Transverse colon (tissue), 4 donors: ENCODE measurements at regions not wholly inside any gene's neighbourhood (a gene's known extent, or its start where the extent isn't known, plus 50 kb on each side); places are given as distances from the start of the nearest gene placed in this dataset.

ENCODE experiments used
- DNase-seq: peaks from one replicate; pipeline ENCODE4 v3.0.0-alpha.2; 2019
- H3K27ac ChIP-seq, 4 donors: fragments of 200-600 bp; sonication (generic); 2 replicates each; pipeline ENCODE4 v1.5.1; 2016 to 2018; ENCODE audit warnings: inconsistent platforms in 4 of 4
- H3K27me3 ChIP-seq: fragments of 200-600 bp; sonication (generic); 2 replicates; pipeline ENCODE4 v1.5.1; 2017; ENCODE audit warnings: inconsistent platforms
- H3K36me3 ChIP-seq, 4 donors: fragments of 200-600 bp; sonication (generic); 2 replicates each; pipeline ENCODE4 v1.5.1; 2017 to 2019; ENCODE audit warnings: inconsistent platforms in 4 of 4
- H3K4me1 ChIP-seq, 4 donors: fragments of 200-600 bp; sonication (generic); 2 replicates each; pipeline ENCODE4 v1.5.1; 2017 to 2020; ENCODE audit warnings: inconsistent platforms in 4 of 4
- H3K4me3 ChIP-seq, 4 donors: fragments of 200-600 bp; sonication (generic); 1 replicate in 1 of 4; 2 replicates in 3 of 4; pipeline versions ENCODE4 v1.5.1 to v1.6.1; 2017 to 2019; ENCODE audit warnings: inconsistent platforms in 4 of 4
- H3K9me3 ChIP-seq, 2 donors: fragments of 200-600 bp; sonication (generic); 2 replicates each; pipeline ENCODE4 v1.5.1; 2017 to 2019; ENCODE audit warnings: inconsistent platforms in 2 of 2
- EP300 ChIP-seq: sonication (generic); formaldehyde crosslinking; IDR thresholded peaks from one replicate; pipeline ENCODE4 v1.6.1; 2017; ENCODE audit warnings: antibody characterized with exemption, low read depth
- POLR2A ChIP-seq: fragments of 450-650 bp; IDR thresholded peaks from one replicate; pipeline ENCODE4 v1.6.1; 2016; ENCODE audit warnings: antibody characterized with exemption, mild to moderate bottlenecking, moderate library complexity
- POLR2AphosphoS5 ChIP-seq, 3 donors: sonication (generic); formaldehyde crosslinking; IDR thresholded peaks; one replicate each; pipeline ENCODE4 v1.6.1; 2016; ENCODE audit warnings: antibody characterized with exemption in 3 of 3
- WGBS, 2 donors: methylation state at CpG; one replicate each; pipeline ENCODE4 v1.1.5; 2018; ENCODE audit warnings: low coverage in 1 of 2; 5-methylcytosine and 5-hydroxymethylcytosine counted together
- in situ Hi-C, 4 donors: fragments of 200-750 bp; cut with MboI; loops; one replicate each; pipeline versions ENCODE4 v1.15.0 to v1.15.1; 2017; ENCODE audit warnings: low sequenced_read_pairs in 3 of 4, low pct_ligation_motif_present in 1 of 4, low pct_unique_long_range_greater_than_20kb in 1 of 4
- intact Hi-C: fragments of 100-400 bp; cut with DNase I; formaldehyde crosslinking; loops from one replicate; pipeline ENCODE4 v1.15.1; 2023; ENCODE audit warnings: low total_unique reads
- TF ChIP-seq, protein P1 (sequence below), 5 experiments: fragments of 200-600 bp in 3 of 5; fragments of 450-650 bp in 2 of 5; sonication (generic) in 3 of 5; IDR thresholded peaks; 1 replicate in 2 of 5; 2 replicates in 3 of 5; pipeline ENCODE4 v1.5.1; 2016 to 2017; ENCODE audit warnings: antibody characterized with exemption in 5 of 5, inconsistent platforms in 3 of 5, mild to moderate bottlenecking in 2 of 5, moderate library complexity in 1 of 5

DNA sequence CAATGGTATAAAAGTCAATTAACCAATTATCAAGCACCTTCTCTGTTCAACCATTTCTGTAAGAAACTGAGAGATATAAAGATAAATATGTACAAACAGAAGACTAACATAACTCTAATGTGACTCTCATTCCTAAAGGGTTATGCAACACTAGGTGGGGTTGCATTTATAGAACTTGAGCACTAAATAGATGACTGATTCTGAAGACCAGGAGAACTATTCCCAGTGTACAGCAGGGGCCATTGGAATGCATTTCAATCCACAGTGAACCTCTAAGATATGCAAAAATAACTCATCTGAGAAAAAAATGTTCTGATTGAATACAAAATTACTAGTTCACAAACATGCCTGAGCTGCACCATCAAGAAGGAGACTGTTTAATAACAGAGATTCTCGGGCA, 341.2 kb upstream of the STEAP1 start:
- no peaks in the 10 kb centered on the region for H3K9me3 ChIP-seq
- H3K4me3 ChIP-seq = no peak overlapping the region
- no peaks in the 10 kb centered on the region for H3K36me3 ChIP-seq
- WGBS, 2 donors = 79 to 80% methylated on average over 1 of the region's 1 CpG
- no peaks in the 10 kb centered on the region for H3K4me1 ChIP-seq
- DNase-seq = no peak
- no peaks in the 10 kb centered on the region for H3K27me3 ChIP-seq
- in situ Hi-C loops (no loop called here), intact Hi-C loops (no loop called here)
- no peak overlapping the region for H3K27ac ChIP-seq
- TF ChIP-seq POLR2A (no peak), EP300 (no peak), POLR2AphosphoS5 (IDR thresholded peaks at IDR 0.05) (no peak)
- TF ChIP-seq, protein P1, sequence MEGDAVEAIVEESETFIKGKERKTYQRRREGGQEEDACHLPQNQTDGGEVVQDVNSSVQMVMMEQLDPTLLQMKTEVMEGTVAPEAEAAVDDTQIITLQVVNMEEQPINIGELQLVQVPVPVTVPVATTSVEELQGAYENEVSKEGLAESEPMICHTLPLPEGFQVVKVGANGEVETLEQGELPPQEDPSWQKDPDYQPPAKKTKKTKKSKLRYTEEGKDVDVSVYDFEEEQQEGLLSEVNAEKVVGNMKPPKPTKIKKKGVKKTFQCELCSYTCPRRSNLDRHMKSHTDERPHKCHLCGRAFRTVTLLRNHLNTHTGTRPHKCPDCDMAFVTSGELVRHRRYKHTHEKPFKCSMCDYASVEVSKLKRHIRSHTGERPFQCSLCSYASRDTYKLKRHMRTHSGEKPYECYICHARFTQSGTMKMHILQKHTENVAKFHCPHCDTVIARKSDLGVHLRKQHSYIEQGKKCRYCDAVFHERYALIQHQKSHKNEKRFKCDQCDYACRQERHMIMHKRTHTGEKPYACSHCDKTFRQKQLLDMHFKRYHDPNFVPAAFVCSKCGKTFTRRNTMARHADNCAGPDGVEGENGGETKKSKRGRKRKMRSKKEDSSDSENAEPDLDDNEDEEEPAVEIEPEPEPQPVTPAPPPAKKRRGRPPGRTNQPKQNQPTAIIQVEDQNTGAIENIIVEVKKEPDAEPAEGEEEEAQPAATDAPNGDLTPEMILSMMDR (IDR thresholded peaks at IDR 0.05) = no peak

DNA sequence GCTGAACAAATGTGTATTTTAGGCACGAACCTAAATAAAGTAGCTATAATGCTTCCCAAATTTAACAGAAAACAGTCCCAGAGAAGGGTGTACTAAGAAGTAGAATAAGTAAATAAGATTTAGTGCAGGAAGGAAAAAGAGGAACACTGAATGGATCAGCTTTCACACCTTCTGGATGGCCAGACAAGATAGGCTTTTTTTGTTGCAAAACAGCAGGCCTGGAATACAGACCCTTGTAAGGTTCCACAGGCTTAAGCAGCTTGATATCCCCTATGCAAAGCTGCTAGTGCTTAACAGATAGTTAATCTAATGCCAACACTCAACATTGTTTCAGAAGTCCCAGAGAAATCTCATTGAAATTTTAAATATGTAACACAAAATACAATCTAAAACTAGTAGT, 328.1 kb upstream of the STEAP1 start:
- no peaks in the 10 kb centered on the region for H3K27me3 ChIP-seq
- WGBS, 2 donors = 33 to 68% methylated on average over 1 of the region's 1 CpG
- H3K27ac ChIP-seq = no peak overlapping the region
- no peaks in the 10 kb centered on the region for H3K4me1 ChIP-seq
- TF ChIP-seq EP300 = no peak
- TF ChIP-seq, protein P1 (IDR thresholded peaks at IDR 0.05) = no peak
- TF ChIP-seq POLR2AphosphoS5 (IDR thresholded peaks at IDR 0.05) = no peak
- TF ChIP-seq POLR2A = no peak
- intact Hi-C loops (no loop called here), in situ Hi-C loops (no loop called here)
- H3K9me3 ChIP-seq = no peaks in the 10 kb centered on the region
- H3K36me3 ChIP-seq = no peaks in the 10 kb centered on the region
- no peak for DNase-seq
- no peak overlapping the region for H3K4me3 ChIP-seq

DNA sequence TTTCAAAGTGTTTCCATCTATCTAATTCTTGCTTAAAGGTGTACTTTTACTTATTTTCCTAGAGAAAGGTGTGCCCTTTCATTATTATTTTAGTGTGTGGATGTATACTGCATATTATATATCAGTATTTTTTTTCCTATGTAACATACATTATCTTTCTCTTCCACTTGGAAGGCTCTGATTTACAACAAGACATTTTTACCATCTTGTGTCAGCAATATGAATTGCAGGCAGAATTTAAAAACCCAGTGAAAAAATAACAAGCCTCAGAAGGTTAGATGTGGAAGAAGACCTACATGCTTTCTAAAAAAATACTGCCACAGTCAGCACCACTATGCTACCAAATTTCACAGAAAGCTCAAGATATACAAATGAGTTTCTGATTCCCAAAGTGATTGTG, 327.7 kb upstream of the STEAP1 start:
- DNase-seq = no peak
- Histone ChIP-seq H3K4me1 (no peaks in the 10 kb centered on the region), H3K9me3 (no peaks in the 10 kb centered on the region), H3K27me3 (no peaks in the 10 kb centered on the region), H3K4me3 (no peak overlapping the region), H3K27ac (no peak overlapping the region), H3K36me3 (no peaks in the 10 kb centered on the region)
- in situ Hi-C loops (no loop called here), intact Hi-C loops (no loop called here)
- TF ChIP-seq POLR2A = no peak
- no peak for TF ChIP-seq EP300
- TF ChIP-seq, protein P1 (IDR thresholded peaks at IDR 0.05) = no peak
- TF ChIP-seq POLR2AphosphoS5 (IDR thresholded peaks at IDR 0.05) = no peak

DNA sequence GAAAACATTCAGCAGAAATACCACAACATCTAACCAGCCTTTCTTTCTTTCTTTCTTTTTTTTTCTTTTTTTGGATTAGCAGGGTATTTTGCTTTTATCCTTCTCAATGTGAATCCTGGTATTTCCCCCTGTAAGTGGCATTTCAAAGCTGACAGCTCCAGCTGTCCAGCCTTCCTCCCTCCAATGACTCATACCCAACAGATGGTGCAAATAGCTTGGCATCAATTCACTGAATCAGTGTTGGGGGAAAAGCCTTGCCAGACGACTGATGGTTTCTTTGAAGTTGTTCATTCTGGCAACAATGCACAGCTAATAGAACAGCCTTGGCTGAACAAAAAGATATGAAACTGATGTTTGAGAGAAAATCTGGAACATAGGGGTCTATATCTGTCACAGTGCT, 316.8 kb upstream of the STEAP1 start:
- Histone ChIP-seq H3K27ac (no peak overlapping the region), H3K9me3 (no peaks in the 10 kb centered on the region), H3K4me1 (no peaks in the 10 kb centered on the region), H3K4me3 (no peak overlapping the region), H3K27me3 (no peaks in the 10 kb centered on the region), H3K36me3 (no peaks in the 10 kb centered on the region)
- WGBS, 2 donors = 19 to 40% methylated on average over 1 of the region's 1 CpG
- no peak for TF ChIP-seq POLR2A
- no peak for TF ChIP-seq EP300
- TF ChIP-seq POLR2AphosphoS5 (IDR thresholded peaks at IDR 0.05) = no peak
- TF ChIP-seq, protein P1 (IDR thresholded peaks at IDR 0.05) = no peak
- intact Hi-C loops (no loop called here), in situ Hi-C loops (no loop called here)
- no peak for DNase-seq
